TTC549 (cell line): ENCODE measurements at regions not wholly inside any gene's neighbourhood (a gene's known extent, or its start where the extent isn't known, plus 50 kb on each side); places are given as distances from the start of the nearest gene placed in this dataset.
"Not testable (repeated sequence)": the region's sequence is repeated elsewhere in the genome, so short reads cannot be mapped to it uniquely, and the experiment has no call there.

Experiments
- FAIRE-seq: peaks from 2 replicates; lab custom pipeline; 2012; peaks lifted over from hg19 to GRCh38; lab: Jason Lieb, UNC

DNA sequence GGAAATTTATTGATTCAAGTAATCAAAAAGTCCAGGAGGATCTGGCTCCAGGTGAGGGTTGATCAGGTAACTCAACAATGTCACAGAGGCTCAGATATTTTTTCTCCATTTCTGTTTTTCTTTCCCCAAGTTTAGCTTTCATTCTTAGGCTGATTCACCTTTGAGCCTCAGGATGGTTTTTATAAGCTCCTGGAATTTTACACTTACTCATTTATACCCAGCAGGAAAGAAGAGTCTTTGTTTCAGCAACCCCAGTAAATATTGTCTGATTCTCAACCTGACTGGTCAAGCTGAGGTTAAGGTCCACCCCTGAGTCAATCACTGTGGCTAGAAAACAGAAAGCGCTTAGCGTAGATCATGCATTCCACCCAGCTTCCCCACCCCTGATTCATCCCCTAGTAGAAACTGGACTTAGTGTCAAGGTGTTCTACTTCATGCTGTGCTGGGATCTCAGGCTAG, 500.6 kb downstream of the KIF4B start:
- no peak for FAIRE-seq

GRCh38 chr5:155522540-155522939, 509.0 kb downstream of the KIF4B start:
- FAIRE-seq = no peak

DNA sequence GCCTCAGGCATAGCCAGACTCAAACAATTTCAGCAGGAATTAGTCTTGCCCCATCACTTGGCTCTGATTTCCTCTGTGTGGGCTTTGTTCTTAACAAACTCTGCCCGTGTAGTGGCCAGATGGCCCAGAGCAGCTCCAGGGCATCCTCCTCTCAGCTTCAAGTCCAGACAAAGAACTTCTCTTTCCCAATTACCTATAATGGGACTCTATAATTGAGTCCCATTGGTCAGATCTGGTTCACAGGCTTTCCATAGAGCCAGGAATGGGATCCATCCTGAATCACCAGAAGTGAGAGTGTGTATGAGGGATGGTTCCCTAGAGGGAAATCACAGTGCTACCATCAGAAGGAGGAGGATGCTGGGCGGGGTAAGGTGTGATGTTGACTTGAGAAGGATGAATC, 515.8 kb downstream of the KIF4B start:
- no peak for FAIRE-seq

DNA sequence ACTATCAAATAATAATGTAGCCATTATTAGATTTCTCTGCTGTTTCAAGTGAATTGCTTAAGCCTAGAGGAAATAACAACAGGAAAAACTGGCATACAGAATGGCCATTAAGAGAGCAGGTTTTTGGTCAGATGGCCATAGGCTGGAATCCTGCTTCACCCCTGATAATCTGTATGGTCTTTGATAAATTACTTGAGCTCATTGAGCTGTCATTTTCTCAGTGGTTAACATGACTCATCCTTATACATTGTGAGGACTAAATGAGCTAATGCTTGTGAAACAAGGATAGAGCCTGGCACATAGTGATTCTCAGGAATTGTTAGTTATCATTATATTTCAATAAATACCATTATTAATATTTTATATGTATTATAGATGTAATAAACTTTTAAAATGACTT, 516.5 kb downstream of the KIF4B start:
- no peak for FAIRE-seq

- no peak for FAIRE-seq
Measured at GRCh38 chr5:155532621-155533311, 519.2 kb downstream of the KIF4B start.

DNA sequence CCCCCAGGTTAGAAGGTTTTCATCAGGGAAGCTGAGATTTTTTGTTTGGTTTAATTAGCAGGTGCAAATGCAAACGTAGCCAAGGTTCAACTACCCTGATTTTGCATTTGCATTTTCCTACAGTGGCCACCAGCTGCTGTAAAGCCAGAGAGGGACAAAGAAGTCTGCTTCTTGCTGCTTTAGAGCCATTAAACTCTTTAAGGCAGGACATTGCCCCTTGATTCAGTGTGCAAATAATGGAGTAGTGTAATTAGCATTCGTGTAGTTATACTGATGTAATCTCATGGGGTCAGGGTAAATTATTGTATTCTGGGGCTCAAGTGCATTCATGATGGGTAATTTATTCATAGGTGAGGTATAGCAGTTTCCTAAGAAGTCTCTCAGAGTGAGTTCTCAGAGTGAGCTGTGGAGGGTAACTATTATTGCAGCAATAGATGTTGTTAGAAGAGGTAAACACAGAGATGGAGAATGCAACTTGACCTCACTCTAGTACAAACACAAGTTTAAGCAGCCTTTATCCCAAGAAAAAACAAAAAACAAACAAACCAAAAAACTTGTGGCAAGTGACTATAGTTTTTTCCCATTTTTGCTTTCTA, 526.5 kb downstream of the KIF4B start:
- FAIRE-seq = no peak

DNA sequence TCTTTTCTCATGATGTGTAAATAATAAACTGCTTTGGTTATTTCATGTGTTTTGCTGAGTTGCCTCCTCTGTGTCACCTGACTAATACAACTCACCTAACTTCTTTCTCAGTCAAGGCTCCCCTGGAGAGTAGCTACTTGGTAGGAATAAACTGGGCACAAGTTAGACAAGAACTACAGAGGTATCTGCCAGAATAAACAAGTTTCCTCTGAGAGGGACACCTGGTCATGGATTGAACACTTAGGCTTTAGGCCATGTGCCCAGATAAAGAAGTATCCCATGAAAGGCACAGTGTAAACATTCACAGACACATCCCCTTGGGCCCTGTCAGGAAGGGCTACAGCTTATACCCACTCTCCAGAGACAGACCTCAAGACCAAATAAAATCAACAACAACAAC, 532.5 kb downstream of the KIF4B start:
- FAIRE-seq = no peak

DNA sequence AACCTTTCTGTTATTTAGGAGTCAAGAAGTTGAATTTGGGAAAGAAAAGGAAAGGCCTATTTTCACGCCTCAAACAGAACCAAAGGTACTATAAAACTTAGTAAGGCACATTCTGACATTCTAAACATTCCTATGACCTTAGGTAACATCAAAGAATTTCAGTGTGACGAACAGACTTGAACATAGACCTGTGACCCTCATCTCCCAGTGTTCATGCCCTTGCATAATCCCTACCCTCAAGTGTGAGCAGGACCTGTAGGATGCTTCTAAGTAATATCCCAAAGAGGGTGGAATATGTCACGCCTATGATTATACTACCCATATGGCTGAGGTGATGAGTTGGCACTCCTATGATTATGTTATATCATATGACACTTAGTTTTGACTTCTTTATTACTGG, 540.9 kb downstream of the KIF4B start:
- FAIRE-seq = no peak

DNA sequence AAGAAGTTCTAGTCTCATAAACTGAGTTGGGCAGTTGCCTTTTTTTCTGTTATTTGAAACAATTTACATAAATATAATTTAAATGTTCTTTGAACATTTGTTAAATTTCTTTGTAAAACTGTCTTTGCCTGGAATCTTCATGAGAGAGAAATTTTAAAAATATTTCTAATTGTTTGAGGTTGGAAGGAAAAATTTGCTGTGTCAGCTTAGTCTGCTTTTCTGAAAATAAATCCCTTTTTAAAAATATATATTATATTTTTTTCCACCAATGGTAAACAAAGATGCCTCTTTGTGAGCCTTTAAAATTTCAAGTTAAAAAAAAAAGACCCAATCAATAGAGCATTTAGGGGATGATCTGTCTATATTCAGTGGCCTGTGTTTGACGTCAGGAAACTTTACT, 542.7 kb downstream of the KIF4B start:
- no peak for FAIRE-seq

GRCh38 chr5:155556700-155557099, 543.1 kb downstream of the KIF4B start:
- FAIRE-seq = no peak

DNA sequence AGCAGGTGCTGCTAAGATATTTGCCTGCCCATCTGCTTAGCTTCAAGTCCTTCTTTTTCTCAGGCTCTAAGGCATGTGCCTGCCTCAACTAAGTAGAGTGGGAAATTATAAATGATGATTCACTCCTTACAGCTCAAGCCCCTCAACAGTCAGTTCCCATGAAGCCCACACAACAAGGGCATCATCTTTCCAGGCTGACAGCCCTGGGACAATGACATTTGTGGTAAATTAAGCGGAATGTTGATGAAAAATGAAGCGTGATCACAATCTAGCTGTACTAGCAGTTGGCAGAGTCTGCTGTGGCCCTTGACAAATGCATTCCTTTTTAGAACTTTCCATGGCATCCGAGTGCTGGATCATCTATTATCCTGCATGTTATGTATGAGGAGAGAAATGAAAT, 548.6 kb downstream of the KIF4B start:
- FAIRE-seq = no peak

GRCh38 chr5:155564541-155564940, 551.0 kb downstream of the KIF4B start:
- no peak for FAIRE-seq

- no peak for FAIRE-seq
Measured at GRCh38 chr5:155575861-155576260, 562.3 kb downstream of the KIF4B start.

GRCh38 chr5:155586808-155587207, 573.3 kb downstream of the KIF4B start:
- FAIRE-seq = not testable (repeated sequence)

DNA sequence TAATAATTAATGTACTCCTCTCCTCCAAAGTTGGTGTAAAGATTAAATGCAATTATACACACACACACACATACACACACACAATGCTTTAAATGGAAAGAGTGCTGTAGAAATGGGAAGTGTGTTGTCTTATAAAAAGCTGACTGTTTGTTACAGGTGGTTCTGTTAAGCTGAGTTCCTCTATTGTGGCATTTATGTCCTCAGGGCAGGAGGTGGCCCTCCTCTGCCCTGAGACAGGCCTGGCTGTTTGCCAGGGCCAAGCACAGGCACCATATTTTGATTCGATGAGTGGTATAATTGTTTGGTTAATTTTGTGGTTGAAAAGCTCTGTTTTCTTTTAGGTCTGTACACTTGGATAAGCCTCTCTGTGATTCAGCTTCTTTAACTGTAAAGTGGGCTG, 573.9 kb downstream of the KIF4B start:
- FAIRE-seq = no peak

- FAIRE-seq = no peak
Measured at GRCh38 chr5:155591273-155591672, 577.7 kb downstream of the KIF4B start.

DNA sequence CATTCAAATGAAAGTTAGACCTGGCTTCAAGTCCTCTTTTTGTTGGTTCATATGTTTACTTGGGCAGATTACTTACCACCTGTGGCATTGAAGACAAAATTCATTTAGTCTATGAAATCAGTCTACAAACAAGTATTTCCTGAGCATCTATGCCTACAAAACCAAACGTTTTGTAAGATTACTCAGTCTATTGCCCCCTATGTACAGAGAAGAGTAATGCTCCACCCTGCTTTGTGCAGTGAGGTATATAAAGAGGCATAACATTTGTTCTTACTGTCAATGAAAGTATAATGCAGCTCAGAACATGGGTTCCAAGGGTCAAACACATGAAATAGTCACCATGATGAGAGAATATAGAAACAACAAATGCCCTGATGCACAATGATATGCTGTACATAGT, 580.7 kb downstream of the KIF4B start:
- no peak for FAIRE-seq

DNA sequence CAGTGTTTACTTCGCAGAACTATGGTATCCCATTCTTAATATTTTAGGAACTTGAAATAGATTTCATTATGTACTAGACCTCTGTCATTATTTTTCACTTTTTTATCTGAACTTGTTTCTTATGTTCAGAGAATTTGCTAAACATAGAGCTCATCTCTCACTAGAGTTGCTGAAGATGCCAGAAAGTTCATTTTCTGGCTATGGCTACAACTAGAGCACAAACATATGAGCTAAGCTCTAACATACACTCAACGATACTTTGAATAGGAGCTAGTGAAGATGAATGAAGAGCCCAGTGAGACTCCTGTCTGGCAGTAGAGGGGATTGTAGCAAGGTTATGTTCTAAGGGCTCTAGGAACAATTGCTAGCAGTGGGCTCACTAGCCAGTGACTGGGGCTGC, 582.2 kb downstream of the KIF4B start:
- FAIRE-seq = no peak

DNA sequence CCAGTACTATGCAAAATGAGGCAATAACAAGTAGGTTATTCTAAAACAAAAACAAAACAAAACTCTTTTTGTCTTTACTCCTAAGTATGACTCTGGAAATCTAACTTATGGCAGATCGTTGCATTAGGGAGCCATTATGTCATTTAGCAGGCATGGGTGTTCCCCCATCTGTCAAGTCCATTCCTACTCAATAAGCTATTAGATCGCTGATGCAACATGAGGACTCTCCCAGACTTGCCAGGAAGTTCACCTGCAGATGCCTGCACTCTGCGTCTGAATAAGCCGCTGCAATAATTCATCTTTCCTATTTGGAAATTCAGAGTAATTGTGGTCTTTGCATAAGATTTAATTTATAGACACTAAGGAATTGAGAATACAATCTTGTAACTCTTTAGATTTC, 585.0 kb downstream of the KIF4B start:
- FAIRE-seq = no peak

GRCh38 chr5:155605920-155606319, 592.4 kb downstream of the KIF4B start:
- no peak for FAIRE-seq

DNA sequence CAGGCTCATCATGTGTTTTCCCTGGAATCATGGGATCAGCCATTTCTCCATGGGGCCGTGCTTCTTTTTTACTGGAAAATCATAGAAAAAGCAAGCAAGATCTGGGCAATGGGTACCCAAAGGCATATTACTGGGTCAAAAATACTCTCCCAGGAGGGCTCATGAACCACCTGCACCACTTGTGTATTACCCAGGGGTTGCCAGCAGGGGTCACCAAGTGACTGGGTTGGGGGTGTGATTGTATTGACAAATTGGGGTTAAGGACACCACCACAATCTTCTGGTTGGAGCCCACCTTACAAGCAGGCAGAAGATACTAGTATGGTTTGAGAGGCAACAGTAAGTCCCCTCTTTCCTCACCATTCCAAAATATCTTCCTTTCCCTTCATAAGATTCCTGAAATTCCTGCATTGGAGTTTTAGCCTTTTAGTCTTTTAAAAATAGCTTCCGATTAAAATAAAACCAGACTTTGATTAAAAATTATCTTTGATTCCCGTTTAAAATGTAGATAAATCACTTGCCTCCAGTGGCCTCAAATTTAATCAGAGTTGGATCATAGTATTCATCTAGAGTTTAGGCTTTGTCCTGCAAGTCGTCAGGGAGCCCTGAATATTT, 603.3 kb downstream of the KIF4B start:
- no peak for FAIRE-seq

DNA sequence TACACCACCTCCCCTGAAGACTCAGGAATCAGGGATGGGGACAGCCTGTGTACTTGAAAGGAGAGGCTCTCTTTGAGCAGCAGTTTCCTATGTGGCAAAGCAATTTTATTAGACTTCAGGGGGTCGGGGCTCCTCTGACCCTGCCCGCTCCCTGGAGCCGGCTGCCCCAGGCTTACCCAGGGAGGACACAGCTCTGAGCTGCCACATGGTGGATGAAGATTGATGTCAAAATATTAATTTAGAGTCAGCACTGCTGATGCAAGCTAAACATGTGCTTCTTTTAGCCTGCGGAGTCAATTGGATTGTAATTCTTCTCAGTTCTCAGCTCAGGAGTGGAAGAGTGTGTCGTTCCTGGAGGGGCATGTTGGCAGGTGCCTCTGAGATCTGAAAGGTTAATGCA, 606.1 kb downstream of the KIF4B start:
- no peak for FAIRE-seq

- FAIRE-seq = no peak
Measured at GRCh38 chr5:155620821-155621410, 607.4 kb downstream of the KIF4B start.
